Epithelial cell of prostate (primary cell): ENCODE measurements at regions not wholly inside any gene's neighbourhood (a gene's known extent, or its start where the extent isn't known, plus 50 kb on each side); places are given as distances from the start of the nearest gene placed in this dataset.

Source experiments
- DNase-seq: peaks from one replicate; pipeline ENCODE4 v3.0.0-alpha.2; 2011; ENCODE audit warnings: low read depth, low spot score
- H3K27ac ChIP-seq: fragments of 450-650 bp; 2 replicates; pipeline ENCODE4 v1.5.1; 2017; ENCODE audit warnings: mild to moderate bottlenecking

DNA sequence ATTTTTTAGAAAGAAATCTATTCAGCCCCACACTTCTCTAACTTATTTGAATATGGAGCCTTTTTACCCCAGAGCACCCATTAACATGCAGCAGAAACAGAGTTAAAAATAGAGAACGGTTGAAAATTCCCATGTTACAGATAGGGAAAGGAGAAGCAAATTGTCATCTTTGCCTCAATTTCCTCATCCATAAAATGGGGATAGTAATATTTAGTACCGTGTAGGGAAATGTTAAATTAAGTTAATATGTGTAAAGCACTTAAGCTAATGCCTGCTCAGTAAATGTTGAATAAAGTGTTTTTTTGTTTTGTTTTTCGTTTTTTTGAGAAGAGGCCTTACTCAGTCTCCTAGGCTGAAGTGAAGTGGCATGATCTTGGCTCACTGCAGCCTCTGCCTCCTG lies 50.3 kb downstream of the NAV1 start:
- no peak for DNase-seq
- H3K27ac ChIP-seq, result no peak overlapping the region

DNA sequence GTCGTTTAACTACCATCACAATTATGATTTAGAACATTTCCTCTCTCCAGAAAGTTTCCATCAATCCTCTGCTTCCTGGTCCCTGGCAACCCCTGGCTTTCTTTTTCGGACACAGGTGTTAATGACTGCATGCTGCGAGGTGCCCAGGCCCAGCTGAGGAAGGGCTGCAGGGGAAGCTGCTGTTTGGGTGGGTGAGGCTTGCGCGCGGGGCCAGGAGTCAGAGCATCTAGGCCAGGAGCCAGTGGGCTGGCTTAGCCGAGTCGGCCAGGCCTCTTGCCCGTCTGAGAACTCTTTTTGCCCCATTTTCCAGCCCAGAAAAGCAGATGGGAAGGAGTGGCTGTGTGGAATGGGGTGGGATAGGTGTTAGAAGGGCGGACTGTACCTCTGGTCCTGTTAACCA lies 51.5 kb downstream of the NAV1 start:
- DNase-seq, result no peak
- H3K27ac ChIP-seq, result no peak overlapping the region

DNA sequence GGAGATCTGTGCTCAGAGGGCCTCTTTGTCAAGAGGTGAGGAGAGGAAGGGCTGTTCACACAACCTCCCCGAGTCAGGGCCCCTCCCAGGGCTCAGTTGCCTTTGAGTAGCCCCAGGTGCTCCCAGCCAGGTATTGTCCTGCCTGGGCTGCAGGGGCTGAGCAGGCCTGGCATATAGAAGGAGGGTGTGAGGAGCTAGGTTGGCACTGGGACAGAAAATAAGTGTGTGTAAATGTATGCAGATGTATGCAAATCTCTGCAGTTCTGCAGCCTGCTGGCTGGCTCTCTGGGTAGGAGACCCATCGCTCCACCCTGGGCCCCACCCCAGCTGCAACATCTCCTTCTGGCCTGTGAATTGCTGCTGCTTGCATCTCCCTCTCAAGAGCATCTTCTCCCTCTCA lies 52.4 kb downstream of the NAV1 start:
- no peak overlapping the region for H3K27ac ChIP-seq
- DNase-seq, result no peak

GRCh38 chr1:201591981-201592380 lies 53.1 kb downstream of the NAV1 start:
- no peak overlapping the region for H3K27ac ChIP-seq
- DNase-seq, result no peak

GRCh38 chr1:201593200-201593921 lies 54.4 kb downstream of the NAV1 start:
- H3K27ac ChIP-seq, result no peak overlapping the region
- DNase-seq, result peak; percentile 20

- no peak overlapping the region for H3K27ac ChIP-seq
- DNase-seq, result no peak
Observed at GRCh38 chr1:201594575-201595245, 55.8 kb downstream of the NAV1 start.

DNA sequence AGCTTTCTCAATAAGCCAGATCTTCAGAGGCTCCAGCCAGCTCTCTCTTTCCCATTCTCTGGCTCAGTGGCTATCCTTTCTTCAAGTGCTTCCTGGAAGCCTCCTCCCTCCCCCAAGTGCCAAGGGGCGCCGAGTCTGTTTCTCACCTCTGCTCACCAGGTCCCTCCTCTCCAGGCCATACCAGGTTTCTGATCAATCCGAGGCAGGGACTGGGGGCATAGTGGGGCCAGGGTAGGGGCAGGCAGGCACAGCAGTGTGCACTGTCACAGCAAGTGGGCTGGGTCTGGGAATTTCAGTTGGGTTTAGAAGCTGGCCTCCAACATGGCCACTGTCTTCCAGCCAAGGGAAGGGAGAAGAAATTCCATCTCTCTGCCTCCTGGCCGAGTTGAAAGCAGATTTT lies 56.5 kb downstream of the NAV1 start:
- no peak overlapping the region for H3K27ac ChIP-seq
- no peak for DNase-seq

DNA sequence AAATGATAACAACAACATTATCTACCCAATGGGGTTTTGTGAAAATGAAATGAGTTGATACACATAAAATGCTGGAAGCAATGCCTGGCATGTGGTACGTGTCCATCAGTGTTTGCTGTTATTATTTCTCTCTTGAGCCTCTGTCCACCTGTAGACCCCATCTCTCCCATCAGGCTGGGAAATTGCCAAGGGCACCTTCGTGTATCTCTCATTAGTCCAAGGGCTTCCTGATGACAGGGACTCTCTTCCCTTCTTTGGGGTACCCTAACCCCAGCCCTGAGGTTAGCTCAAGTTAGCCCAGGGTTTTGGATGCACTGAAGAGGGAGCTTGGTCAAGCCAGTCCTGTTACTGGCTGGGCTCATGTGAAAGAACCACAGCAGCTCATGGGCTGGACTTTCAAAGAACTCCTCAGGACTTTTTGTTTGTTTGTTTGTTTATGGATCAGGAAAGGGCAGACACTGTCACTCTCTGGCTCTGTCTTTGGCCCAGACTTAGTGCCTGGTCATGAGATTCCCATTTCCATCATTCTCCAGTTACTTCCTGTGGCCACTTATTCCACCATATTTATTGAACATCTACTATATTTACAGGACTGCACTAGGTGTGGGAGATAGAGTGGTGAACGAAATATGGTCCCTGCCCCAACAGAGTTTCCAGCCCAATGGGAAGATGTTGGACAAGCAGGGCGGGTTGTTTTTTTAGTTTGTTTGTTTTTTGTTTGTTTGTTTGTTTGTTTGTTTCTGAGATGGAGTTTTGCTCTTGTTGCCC lies 57.4 kb downstream of the NAV1 start:
- H3K27ac ChIP-seq, result no peak overlapping the region
- no peak for DNase-seq

- no peak overlapping the region for H3K27ac ChIP-seq
- DNase-seq, result peak; percentile 91
Observed at GRCh38 chr1:201597551-201598230, 58.8 kb downstream of the NAV1 start.

DNA sequence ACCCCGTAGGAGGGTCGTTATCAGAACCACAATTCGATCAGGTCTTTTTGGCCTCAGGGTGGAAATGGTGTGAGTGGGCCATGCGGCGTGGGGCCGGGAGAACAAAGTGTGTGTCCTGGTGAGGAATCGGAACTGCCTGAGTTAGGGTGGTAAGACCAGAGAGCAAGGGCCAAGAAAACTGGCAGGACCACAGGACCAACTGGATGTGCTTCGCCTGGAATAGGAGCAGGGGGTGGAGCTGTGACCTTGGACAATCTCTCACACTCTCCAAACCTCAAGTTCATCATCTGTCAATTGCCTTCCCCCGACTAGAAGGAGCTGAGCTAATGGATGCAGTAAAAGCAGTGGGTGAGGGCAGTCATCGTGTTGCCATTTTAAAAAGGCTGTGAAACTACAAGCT lies 59.5 kb downstream of the NAV1 start:
- no peak overlapping the region for H3K27ac ChIP-seq
- no peak for DNase-seq

DNA sequence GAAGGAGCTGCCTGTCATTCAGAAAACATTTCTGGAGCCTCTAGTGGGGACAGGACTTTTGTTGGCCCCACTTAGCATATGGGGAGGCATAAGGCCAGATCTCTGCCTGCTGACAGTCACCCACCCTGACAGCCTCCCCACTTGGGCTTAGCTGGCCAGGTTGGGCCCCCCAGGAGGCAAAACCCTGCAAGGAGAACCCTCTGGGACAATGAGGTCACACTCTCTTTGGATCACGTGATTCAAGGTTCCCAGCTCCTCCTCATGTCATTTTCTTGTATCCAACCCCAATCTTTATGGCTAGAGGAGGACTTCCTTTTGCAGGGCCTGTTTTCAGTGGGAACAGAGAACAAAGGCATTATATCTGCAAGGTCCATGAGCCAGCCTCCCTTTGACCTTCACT lies 60.0 kb downstream of the NAV1 start:
- H3K27ac ChIP-seq, result no peak overlapping the region
- DNase-seq, result no peak

DNA sequence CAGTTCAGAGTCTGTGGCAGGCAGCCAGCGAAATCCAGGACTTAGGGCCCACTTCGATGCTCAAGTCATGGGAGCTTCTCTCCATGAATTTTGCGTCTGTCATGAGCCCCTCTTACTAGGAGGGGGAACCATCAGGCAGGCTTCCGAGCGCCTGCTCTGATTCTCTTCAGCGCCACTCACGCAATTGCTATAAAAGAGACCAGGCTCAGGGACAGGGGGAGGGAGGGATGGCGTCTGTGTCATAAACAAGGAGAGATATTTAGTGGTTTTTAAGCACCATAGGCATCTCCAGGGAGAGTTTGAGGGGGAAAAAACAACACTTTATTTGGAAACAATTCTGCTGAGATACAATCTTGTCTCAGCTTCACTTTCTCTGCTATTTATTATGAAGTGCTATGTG lies 60.6 kb downstream of the NAV1 start:
- no peak overlapping the region for H3K27ac ChIP-seq
- no peak for DNase-seq

- DNase-seq, result peak; percentile 44
- H3K27ac ChIP-seq, result no peak overlapping the region
Observed at GRCh38 chr1:201602413-201603265, 63.7 kb downstream of the NAV1 start.

DNA sequence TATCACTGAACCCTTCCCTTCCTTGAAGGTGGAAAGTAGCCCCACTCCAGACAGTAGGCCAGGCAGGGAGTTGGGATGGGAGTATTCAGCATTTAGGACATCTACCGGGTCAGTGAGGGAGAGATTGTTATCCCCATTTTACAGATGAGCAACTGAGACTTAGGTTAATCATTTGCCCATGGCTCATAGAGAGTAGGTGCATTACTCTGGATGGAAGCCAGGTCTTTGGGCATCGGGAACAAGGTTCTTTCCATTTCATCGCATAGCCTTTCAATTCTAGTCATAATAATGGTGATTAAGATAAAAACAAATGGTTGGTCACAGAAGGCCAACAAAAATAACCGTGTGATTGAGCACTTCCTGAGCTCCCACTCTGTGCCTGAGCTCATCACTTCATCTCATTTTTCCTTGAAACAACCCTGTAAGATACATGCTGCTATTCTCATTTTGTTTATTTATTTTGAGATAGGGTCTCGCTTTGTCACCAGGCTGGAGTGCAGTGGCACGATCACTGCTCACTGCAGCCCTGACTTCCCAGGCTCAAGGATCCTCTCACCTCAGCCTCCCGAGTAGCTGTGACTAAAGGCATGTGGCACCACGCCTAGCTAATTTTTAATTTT lies 64.8 kb downstream of the NAV1 start:
- no peak for DNase-seq
- H3K27ac ChIP-seq, result no peak overlapping the region

GRCh38 chr1:201605385-201606010 lies 66.6 kb downstream of the NAV1 start:
- DNase-seq, result no peak
- no peak overlapping the region for H3K27ac ChIP-seq

- DNase-seq, result no peak
- H3K27ac ChIP-seq, result no peak overlapping the region
Observed at GRCh38 chr1:201606096-201606495, 67.2 kb downstream of the NAV1 start.

GRCh38 chr1:201606623-201607022 lies 67.7 kb downstream of the NAV1 start:
- DNase-seq, result no peak
- H3K27ac ChIP-seq, result no peak overlapping the region

- no peak for DNase-seq
- no peak overlapping the region for H3K27ac ChIP-seq
Observed at GRCh38 chr1:201608635-201609395, 69.9 kb downstream of the NAV1 start.
